Effector memory CD4-positive, alpha-beta T cell (primary cell): ENCODE measurements at regions not wholly inside any gene's neighbourhood (a gene's known extent, or its start where the extent isn't known, plus 50 kb on each side); places are given as distances from the start of the nearest gene placed in this dataset.
"Not testable (repeated sequence)": the region's sequence is repeated elsewhere in the genome, so short reads cannot be mapped to it uniquely, and the experiment has no call there.

ENCODE experiments used
- DNase-seq, 3 donors: peaks; one replicate each; pipeline ENCODE4 v3.0.0-alpha.2; 2020
- H3K27ac ChIP-seq: 2 replicates; pipeline ENCODE4 v1.7.0; 2013; ENCODE audit warnings: mild to moderate bottlenecking, low read length, moderate library complexity; ENCODE audit not compliant: insufficient read depth, poor library complexity, severe bottlenecking
- H3K27me3 ChIP-seq: replicated peaks from 2 replicates; pipeline ENCODE4 v1.7.0; 2013; ENCODE audit warnings: mild to moderate bottlenecking, low read length; ENCODE audit not compliant: insufficient read depth, control insufficient read depth, poor library complexity, severe bottlenecking
- H3K36me3 ChIP-seq: 2 replicates; pipeline ENCODE4 v1.7.0; 2013; ENCODE audit warnings: mild to moderate bottlenecking, low read length, moderate library complexity; ENCODE audit not compliant: control insufficient read depth, insufficient read depth
- H3K4me1 ChIP-seq: 2 replicates; pipeline ENCODE4 v1.7.0; 2013; ENCODE audit warnings: low read length, mild to moderate bottlenecking; ENCODE audit not compliant: control insufficient read depth, insufficient read depth, poor library complexity, severe bottlenecking
- H3K4me3 ChIP-seq: 2 replicates; pipeline ENCODE4 v1.7.0; 2013; ENCODE audit warnings: low read length, low read depth, mild to moderate bottlenecking; ENCODE audit not compliant: insufficient read depth, poor library complexity, severe bottlenecking
- H3K9me3 ChIP-seq: 2 replicates; pipeline ENCODE4 v1.7.0; 2013; ENCODE audit warnings: mild to moderate bottlenecking, low read length, moderate library complexity; ENCODE audit not compliant: control insufficient read depth

- not testable (repeated sequence) for H3K9me3 ChIP-seq, H3K4me3 ChIP-seq, H3K36me3 ChIP-seq, H3K4me1 ChIP-seq, H3K27me3 ChIP-seq, DNase-seq, H3K27ac ChIP-seq
These were observed 204.0 kb downstream of the NPIPA7 start for GRCh38 chr16:16582916-16583315.

GRCh38 chr16:16586073-16586651 lies 207.2 kb downstream of the NPIPA7 start:
- H3K36me3 ChIP-seq, DNase-seq: not testable (repeated sequence)

GRCh38 chr16:16586969-16587368 lies 208.0 kb downstream of the NPIPA7 start:
- not testable (repeated sequence) for H3K9me3 ChIP-seq, H3K4me3 ChIP-seq, H3K27me3 ChIP-seq, H3K27ac ChIP-seq, H3K4me1 ChIP-seq, DNase-seq, H3K36me3 ChIP-seq

More at GRCh38 chr16:16586073-16586651, 207.2 kb downstream of the NPIPA7 start:
- H3K4me1 ChIP-seq, H3K9me3 ChIP-seq, H3K27ac ChIP-seq, H3K27me3 ChIP-seq, H3K4me3 ChIP-seq: not testable (repeated sequence)

- H3K27me3 ChIP-seq, H3K36me3 ChIP-seq, DNase-seq, H3K4me3 ChIP-seq, H3K9me3 ChIP-seq, H3K27ac ChIP-seq, H3K4me1 ChIP-seq: not testable (repeated sequence)
These were observed 209.5 kb downstream of the NPIPA7 start for GRCh38 chr16:16588436-16588835.

GRCh38 chr16:16590654-16591318 lies 211.8 kb downstream of the NPIPA7 start:
- H3K4me1 ChIP-seq, H3K9me3 ChIP-seq, H3K4me3 ChIP-seq, H3K27me3 ChIP-seq, H3K27ac ChIP-seq, H3K36me3 ChIP-seq, DNase-seq: not testable (repeated sequence)

- DNase-seq: peak in 2 of 3 donors; percentile 6 to 12
- H3K27ac ChIP-seq: not testable (repeated sequence)
These were observed 214.4 kb downstream of the NPIPA7 start for GRCh38 chr16:16593156-16593863.

GRCh38 chr16:16595029-16595718 lies 216.2 kb downstream of the NPIPA7 start:
- H3K36me3 ChIP-seq, H3K4me3 ChIP-seq, H3K4me1 ChIP-seq, H3K9me3 ChIP-seq, DNase-seq, H3K27me3 ChIP-seq, H3K27ac ChIP-seq: not testable (repeated sequence)

More at GRCh38 chr16:16593156-16593863, 214.4 kb downstream of the NPIPA7 start:
- not testable (repeated sequence) for H3K9me3 ChIP-seq, H3K36me3 ChIP-seq, H3K4me1 ChIP-seq, H3K4me3 ChIP-seq, H3K27me3 ChIP-seq

GRCh38 chr16:16601239-16601638 lies 222.3 kb downstream of the NPIPA7 start:
- not testable (repeated sequence) for H3K27me3 ChIP-seq, H3K27ac ChIP-seq, DNase-seq, H3K4me3 ChIP-seq, H3K9me3 ChIP-seq, H3K4me1 ChIP-seq, H3K36me3 ChIP-seq

- not testable (repeated sequence) for H3K27ac ChIP-seq, H3K4me1 ChIP-seq, H3K4me3 ChIP-seq, H3K27me3 ChIP-seq, H3K9me3 ChIP-seq, DNase-seq, H3K36me3 ChIP-seq
These were observed 228.6 kb downstream of the NPIPA7 start for GRCh38 chr16:16607401-16608082.
